B cell (primary cell): ENCODE measurements at regions not wholly inside any gene's neighbourhood (a gene's known extent, or its start where the extent isn't known, plus 50 kb on each side); places are given as distances from the start of the nearest gene placed in this dataset.

Experiments
- ATAC-seq: fragments of 200-7000 bp; cut with Tn5 transposase; one replicate; pipeline ENCODE4 v1.10.0; 2021; ENCODE audit warnings: low read depth, mild to moderate bottlenecking, moderate number of reproducible peaks, moderate library complexity
- CTCF ChIA-PET: fragments of 350-600 bp; sonication (Branson Sonifier 250); formaldehyde crosslinking; loops from one replicate; lab custom pipeline; 2021; ENCODE audit warnings: antibody characterized with exemption, inconsistent platforms; lab: Charles Lee
- POLR2A ChIA-PET: fragments of 350-600 bp; sonication (Branson Sonifier 250); formaldehyde crosslinking; loops from one replicate; lab custom pipeline; 2021; ENCODE audit warnings: antibody characterized with exemption; lab: Charles Lee
- DNase-seq: peaks from one replicate; pipeline ENCODE4 v3.0.0; 2013
- H2AFZ ChIP-seq: 2 replicates; pipeline ENCODE4 v1.6.1; 2012; ENCODE audit warnings: mild to moderate bottlenecking, low read depth, low read length; ENCODE audit not compliant: insufficient read depth, poor library complexity, severe bottlenecking
- H3K27ac ChIP-seq, 2 donors: 1 replicate in 1 of 2; 2 replicates in 1 of 2; pipeline ENCODE4 v1.5.1; 2012 to 2013; ENCODE audit warnings: low read length in 2 of 2, mild to moderate bottlenecking in 2 of 2, moderate library complexity in 1 of 2
- H3K27me3 ChIP-seq, 4 experiments: fragments of 200-600 bp in 1 of 4; sonication (generic) in 1 of 4; replicated peaks in 1 of 4; 1 replicate in 2 of 4; 2 replicates in 2 of 4; pipeline versions ENCODE4 v1.6.1 to v1.7.0; 2013 to 2016; ENCODE audit warnings: low read length in 3 of 4, mild to moderate bottlenecking in 2 of 4, mixed read lengths in 1 of 4, moderate library complexity in 1 of 4; ENCODE audit not compliant: insufficient read depth in 4 of 4, control insufficient read depth in 3 of 4; ENCODE audit errors: control extremely low read depth in 1 of 4
- H3K36me3 ChIP-seq, 2 experiments: replicated peaks in 1 of 2; 1 replicate in 1 of 2; 2 replicates in 1 of 2; pipeline versions ENCODE4 v1.6.1 to v1.7.1; 2013; ENCODE audit warnings: low read length in 1 of 2; ENCODE audit not compliant: insufficient read depth in 2 of 2, control insufficient read depth in 1 of 2; ENCODE audit errors: control extremely low read depth in 1 of 2, extremely low read depth in 1 of 2
- H3K4me1 ChIP-seq, 2 donors: fragments of 200-600 bp in 1 of 2; sonication (generic) in 1 of 2; 1 replicate in 1 of 2; 2 replicates in 1 of 2; pipeline versions ENCODE4 v1.5.1 to v1.6.1; 2013 to 2017; ENCODE audit warnings: low read length in 2 of 2; ENCODE audit not compliant: control insufficient read depth in 2 of 2, insufficient read depth in 2 of 2
- H3K4me2 ChIP-seq: replicated peaks from 2 replicates; pipeline ENCODE3; 2012; ENCODE audit warnings: mild to moderate bottlenecking, low read depth, low read length; ENCODE audit not compliant: poor library complexity, severe bottlenecking
- H3K4me3 ChIP-seq, 5 experiments: fragments of 200-600 bp in 1 of 5; sonication (generic) in 1 of 5; 1 replicate in 3 of 5; 2 replicates in 2 of 5; pipeline versions ENCODE4 v1.5.1 to v1.7.0; 2011 to 2016; ENCODE audit warnings: low read length in 4 of 5, mild to moderate bottlenecking in 4 of 5, low read depth in 2 of 5, control low read depth in 1 of 5, moderate library complexity in 1 of 5; ENCODE audit not compliant: insufficient read depth in 1 of 5; ENCODE audit errors: control extremely low read depth in 1 of 5, extremely low read depth in 1 of 5
- H3K79me2 ChIP-seq: fragments of 200-600 bp; sonication (generic); one replicate; pipeline ENCODE4 v1.6.0; 2016; ENCODE audit warnings: low read length; ENCODE audit not compliant: control insufficient read depth, insufficient read depth
- H3K9ac ChIP-seq: fragments of 200-600 bp; sonication (generic); 2 replicates; pipeline ENCODE4 v1.6.1; 2017; ENCODE audit warnings: mild to moderate bottlenecking, low read length, moderate library complexity
- H3K9me3 ChIP-seq, 3 donors: one replicate each; pipeline versions ENCODE4 v1.6.1 to v1.7.1; 2013; ENCODE audit warnings: low read length in 2 of 3; ENCODE audit not compliant: control insufficient read depth in 2 of 3, insufficient read depth in 1 of 3; ENCODE audit errors: control extremely low read depth in 1 of 3
- H4K20me1 ChIP-seq: 2 replicates; pipeline ENCODE4 v1.6.0; 2012; ENCODE audit warnings: mild to moderate bottlenecking, low read length; ENCODE audit not compliant: insufficient read depth, control insufficient read depth, poor library complexity, severe bottlenecking
- H3K27ac Mint-ChIP-seq: one replicate; pipeline ENCODE4 v1.8.0; 2021; ENCODE audit warnings: mixed read lengths
- H3K27me3 Mint-ChIP-seq: one replicate; pipeline ENCODE4 v1.8.0; 2021; ENCODE audit warnings: mixed read lengths
- H3K4me1 Mint-ChIP-seq: one replicate; pipeline ENCODE4 v1.8.0; 2021; ENCODE audit warnings: mixed read lengths
- H3K4me3 Mint-ChIP-seq: one replicate; pipeline ENCODE4 v1.8.0; 2021; ENCODE audit warnings: mixed read lengths
- H3K9me3 Mint-ChIP-seq: one replicate; pipeline ENCODE4 v1.8.0; 2022; ENCODE audit warnings: mixed read lengths; ENCODE audit not compliant: insufficient read depth
- EZH2 ChIP-seq: IDR thresholded peaks from 2 replicates; pipeline ENCODE4 v1.6.1; 2012; ENCODE audit warnings: borderline replicate concordance, low read depth, mild to moderate bottlenecking, moderate library complexity, low read length; ENCODE audit not compliant: insufficient read depth, poor library complexity, severe bottlenecking
- WGBS: methylation state at CpG from one replicate; pipeline ENCODE4 v1.1.5; 2013; ENCODE audit warnings: missing lambda C conversion rate; ENCODE audit not compliant: insufficient coverage; 5-methylcytosine and 5-hydroxymethylcytosine counted together
- intact Hi-C: fragments of 100-400 bp; cut with micrococcal nuclease; formaldehyde crosslinking; loops from one replicate; pipeline ENCODE4 v1.10.0; 2022
- TF ChIP-seq, protein P1 (sequence below): fragments of 200-600 bp; IDR thresholded peaks from one replicate; pipeline ENCODE4 v1.8.0; 2022; ENCODE audit warnings: antibody characterized with exemption, mild to moderate bottlenecking

DNA sequence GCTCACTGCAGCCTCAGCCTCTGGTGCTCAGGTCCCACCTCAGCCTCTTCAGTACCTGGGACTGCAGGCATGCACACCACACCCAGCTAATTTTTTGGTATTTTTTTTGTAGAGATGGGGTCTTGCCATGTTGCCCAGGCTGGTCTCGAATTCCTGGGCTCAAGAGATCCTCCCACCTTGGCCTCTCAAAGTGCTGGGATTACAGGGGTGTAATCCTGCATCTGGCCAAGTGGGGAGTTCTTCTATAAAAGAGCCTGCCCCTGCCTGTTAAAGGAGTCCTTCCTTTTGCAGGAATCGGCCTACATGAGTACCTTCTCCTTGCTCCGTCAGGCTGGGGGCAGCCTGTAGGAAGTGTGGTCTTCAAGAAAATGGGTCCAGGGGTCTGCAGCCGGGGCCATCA, 54.1 kb upstream of the RASSF3 start:
- Histone ChIP-seq H3K27me3 (no peaks in the 10 kb centered on the region), H3K79me2 (no peaks in the 10 kb centered on the region), H3K36me3 (no peaks in the 10 kb centered on the region), H3K4me1 (no peaks in the 10 kb centered on the region), H4K20me1 (no peaks in the 10 kb centered on the region), H3K4me2 (no peak overlapping the region), H3K27ac (no peak overlapping the region), H3K4me3 (no peak overlapping the region), H3K9ac (no peak overlapping the region), H2AFZ (no peak overlapping the region), H3K9me3 (no peaks in the 10 kb centered on the region)
- no peak for TF ChIP-seq EZH2
- TF ChIP-seq, protein P1, sequence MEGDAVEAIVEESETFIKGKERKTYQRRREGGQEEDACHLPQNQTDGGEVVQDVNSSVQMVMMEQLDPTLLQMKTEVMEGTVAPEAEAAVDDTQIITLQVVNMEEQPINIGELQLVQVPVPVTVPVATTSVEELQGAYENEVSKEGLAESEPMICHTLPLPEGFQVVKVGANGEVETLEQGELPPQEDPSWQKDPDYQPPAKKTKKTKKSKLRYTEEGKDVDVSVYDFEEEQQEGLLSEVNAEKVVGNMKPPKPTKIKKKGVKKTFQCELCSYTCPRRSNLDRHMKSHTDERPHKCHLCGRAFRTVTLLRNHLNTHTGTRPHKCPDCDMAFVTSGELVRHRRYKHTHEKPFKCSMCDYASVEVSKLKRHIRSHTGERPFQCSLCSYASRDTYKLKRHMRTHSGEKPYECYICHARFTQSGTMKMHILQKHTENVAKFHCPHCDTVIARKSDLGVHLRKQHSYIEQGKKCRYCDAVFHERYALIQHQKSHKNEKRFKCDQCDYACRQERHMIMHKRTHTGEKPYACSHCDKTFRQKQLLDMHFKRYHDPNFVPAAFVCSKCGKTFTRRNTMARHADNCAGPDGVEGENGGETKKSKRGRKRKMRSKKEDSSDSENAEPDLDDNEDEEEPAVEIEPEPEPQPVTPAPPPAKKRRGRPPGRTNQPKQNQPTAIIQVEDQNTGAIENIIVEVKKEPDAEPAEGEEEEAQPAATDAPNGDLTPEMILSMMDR = no peak
- 83% methylated on average over 4 of the region's 4 CpGs for WGBS
- POLR2A ChIA-PET = no interaction called here
- Mint-ChIP-seq H3K4me1 (no peaks in the 10 kb centered on the region), H3K4me3 (no peak overlapping the region), H3K9me3 (no peaks in the 10 kb centered on the region), H3K27ac (no peak overlapping the region), H3K27me3 (no peaks in the 10 kb centered on the region)
- ATAC-seq (no peak), DNase-seq (no peak)
- intact Hi-C loops = no loop called here
- CTCF ChIA-PET = interaction anchor here (0.8 to 3.1 kb wide), 2 partner anchors 136 to 141 kb away, joined by 3 to 10 read pairs; no protein-coding TSS in a partner anchor

DNA sequence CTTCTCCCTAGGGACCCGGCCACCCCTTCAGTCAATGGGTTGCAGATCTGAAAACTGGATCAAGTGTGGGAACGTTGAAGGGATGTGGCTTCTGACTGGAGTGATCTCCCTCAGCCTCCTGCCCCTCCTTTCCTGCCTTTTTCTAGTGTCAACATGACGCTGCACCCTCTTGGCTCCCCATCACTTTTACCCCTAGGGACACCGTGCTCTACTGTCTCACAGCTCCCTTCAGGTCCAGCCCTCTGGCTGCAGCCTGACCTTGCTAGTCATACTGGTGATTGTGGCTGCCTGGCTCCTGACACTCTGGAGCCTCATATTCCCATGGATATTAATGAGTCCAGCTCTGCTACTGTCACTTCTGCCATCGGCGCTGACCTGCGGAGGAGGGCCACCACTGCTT, 51.5 kb upstream of the RASSF3 start:
- Histone ChIP-seq H3K79me2 (no peaks in the 10 kb centered on the region), H3K27ac (no peak overlapping the region), H4K20me1 (no peaks in the 10 kb centered on the region), H3K9me3 (no peaks in the 10 kb centered on the region), H3K4me3 (no peak overlapping the region), H3K9ac (no peak overlapping the region), H3K4me2 (no peak overlapping the region), H3K4me1 (no peaks in the 10 kb centered on the region), H2AFZ (no peak overlapping the region), H3K36me3 (no peaks in the 10 kb centered on the region), H3K27me3 (no peaks in the 10 kb centered on the region)
- Mint-ChIP-seq H3K27ac (no peak overlapping the region), H3K27me3 (no peaks in the 10 kb centered on the region), H3K4me3 (no peak overlapping the region), H3K9me3 (no peaks in the 10 kb centered on the region), H3K4me1 (no peaks in the 10 kb centered on the region)
- TF ChIP-seq EZH2 = no peak
- TF ChIP-seq, protein P1 = no peak
- WGBS = 100% methylated on average over 5 of the region's 7 CpGs
- ChIA-PET POLR2A (interaction anchor here (0.5 kb wide), 1 partner anchor 55 kb away, joined by 5 read pairs; no protein-coding TSS in a partner anchor), CTCF (interaction anchor here (1.1 to 4.7 kb wide), 2 partner anchors 9 kb away, joined by 4 to 25 read pairs; no protein-coding TSS in a partner anchor)
- intact Hi-C loops = no loop called here
- no peak for ATAC-seq
- DNase-seq = no peak
